GM19372 (cell line): ENCODE measurements at regions not wholly inside any gene's neighbourhood (a gene's known extent, or its start where the extent isn't known, plus 50 kb on each side); places are given as distances from the start of the nearest gene placed in this dataset.

Experiments used
- ATAC-seq: cut with Tn5 transposase; IDR thresholded peaks from one replicate; pipeline ENCODE4 v1.9.1; 2021; ENCODE audit warnings: mild to moderate bottlenecking, low read depth, moderate library complexity; ENCODE audit not compliant: unreplicated experiment

- no peak for ATAC-seq
Observed at GRCh38 chr7:41313171-41313570, 389.7 kb downstream of the INHBA start.

- ATAC-seq, result no peak
Observed at GRCh38 chr7:41312235-41312634, 390.7 kb downstream of the INHBA start.

GRCh38 chr7:41311301-41311700 is 391.6 kb downstream of the INHBA start:
- no peak for ATAC-seq

GRCh38 chr7:41306486-41306885 is 396.4 kb downstream of the INHBA start:
- no peak for ATAC-seq

GRCh38 chr7:41305001-41305400 is 397.9 kb downstream of the INHBA start:
- ATAC-seq, result no peak

GRCh38 chr7:41303709-41304108 is 399.2 kb downstream of the INHBA start:
- no peak for ATAC-seq

GRCh38 chr7:41298409-41298808 is 404.5 kb downstream of the INHBA start:
- ATAC-seq, result no peak

- no peak for ATAC-seq
Observed at GRCh38 chr7:41297166-41297565, 405.7 kb downstream of the INHBA start.

GRCh38 chr7:41295455-41295815 is 407.5 kb downstream of the INHBA start:
- no peak for ATAC-seq

- no peak for ATAC-seq
Observed at GRCh38 chr7:41294556-41295454, 408.1 kb downstream of the INHBA start.

GRCh38 chr7:41292487-41292886 is 410.4 kb downstream of the INHBA start:
- no peak for ATAC-seq

GRCh38 chr7:41287559-41288335 is 415.1 kb downstream of the INHBA start:
- ATAC-seq, result no peak

- ATAC-seq, result no peak
Observed at GRCh38 chr7:41280491-41280890, 422.4 kb downstream of the INHBA start.

- no peak for ATAC-seq
Observed at GRCh38 chr7:41277561-41277960, 425.3 kb downstream of the INHBA start.

GRCh38 chr7:41275255-41275654 is 427.6 kb downstream of the INHBA start:
- ATAC-seq, result no peak

GRCh38 chr7:41274179-41274578 is 428.7 kb downstream of the INHBA start:
- no peak for ATAC-seq

GRCh38 chr7:41272664-41273063 is 430.2 kb downstream of the INHBA start:
- ATAC-seq, result no peak

GRCh38 chr7:41268878-41269277 is 434.0 kb downstream of the INHBA start:
- no peak for ATAC-seq

- no peak for ATAC-seq
Observed at GRCh38 chr7:41261080-41261479, 441.8 kb downstream of the INHBA start.

GRCh38 chr7:41257660-41258059 is 445.2 kb downstream of the INHBA start:
- no peak for ATAC-seq

- ATAC-seq, result no peak
Observed at GRCh38 chr7:41256186-41256945, 446.5 kb downstream of the INHBA start.
